ENCODE measurements at regions not wholly inside any gene's neighbourhood (a gene's known extent, or its start where the extent isn't known, plus 50 kb on each side); places are given as distances from the start of the nearest gene placed in this dataset.

GRCh38 chr7:125030756-125031387, 101.2 kb upstream of the POT1 start:
- no peaks in the 10 kb centered on the region for H3F3A ChIP-seq (ENCODE audit: insufficient read depth, low read length)
- TF ChIP-seq CTCF (IDR thresholded peaks at IDR 0.05; ENCODE audit: low read length) (no peak), EZH2 (IDR thresholded peaks at IDR 0.05; ENCODE audit: borderline replicate concordance, low read length) (no peak)
- H2AFZ ChIP-seq (ENCODE audit: low read length) = no peak overlapping the region
- H3K4me2 ChIP-seq (ENCODE audit: low read length) = no peak overlapping the region
- H3K36me3 ChIP-seq (ENCODE audit: insufficient read depth, low read length) = no peaks in the 10 kb centered on the region
- H3K9me3 ChIP-seq (ENCODE audit: low read length) = no peaks in the 10 kb centered on the region
- H3K4me1 ChIP-seq (ENCODE audit: insufficient read depth, low read length, severe bottlenecking) = no peaks in the 10 kb centered on the region
- no peaks in the 10 kb centered on the region for H3K9me2 ChIP-seq (ENCODE audit: low read depth, low read length)
- H3K4me3 ChIP-seq (ENCODE audit: low read depth, low read length, poor library complexity, severe bottlenecking) = no peak overlapping the region
- H3K27ac ChIP-seq (ENCODE audit: low read depth, low read length, poor library complexity, severe bottlenecking) = no peak overlapping the region
- no peaks in the 10 kb centered on the region for H3K79me2 ChIP-seq (ENCODE audit: insufficient read depth, low read length)
- no peak overlapping the region for H3K9ac ChIP-seq (ENCODE audit: low read length)
- H4K20me1 ChIP-seq (ENCODE audit: insufficient read depth, low read length) = no peaks in the 10 kb centered on the region
- no peaks in the 10 kb centered on the region for H3K27me3 ChIP-seq (ENCODE audit: insufficient read depth, low read length)

- H3K4me1 ChIP-seq (ENCODE audit: insufficient read depth, low read length, severe bottlenecking) = no peaks in the 10 kb centered on the region
- H3K4me2 ChIP-seq (ENCODE audit: low read length) = no peak overlapping the region
- H3K9me3 ChIP-seq (ENCODE audit: low read length) = no peaks in the 10 kb centered on the region
- H3K9ac ChIP-seq (ENCODE audit: low read length) = no peak overlapping the region
- no peaks in the 10 kb centered on the region for H3F3A ChIP-seq (ENCODE audit: insufficient read depth, low read length)
- H4K20me1 ChIP-seq (ENCODE audit: insufficient read depth, low read length) = no peaks in the 10 kb centered on the region
- H3K9me2 ChIP-seq (ENCODE audit: low read depth, low read length) = no peaks in the 10 kb centered on the region
- H3K4me3 ChIP-seq (ENCODE audit: low read depth, low read length, poor library complexity, severe bottlenecking) = no peak overlapping the region
- no peaks in the 10 kb centered on the region for H3K79me2 ChIP-seq (ENCODE audit: insufficient read depth, low read length)
- no peaks in the 10 kb centered on the region for H3K36me3 ChIP-seq (ENCODE audit: insufficient read depth, low read length)
- H3K27ac ChIP-seq (ENCODE audit: low read depth, low read length, poor library complexity, severe bottlenecking) = no peak overlapping the region
- no peak for TF ChIP-seq CTCF (IDR thresholded peaks at IDR 0.05; ENCODE audit: low read length)
- TF ChIP-seq EZH2 (IDR thresholded peaks at IDR 0.05; ENCODE audit: borderline replicate concordance, low read length) = no peak
- H2AFZ ChIP-seq (ENCODE audit: low read length) = no peak overlapping the region
- H3K27me3 ChIP-seq (ENCODE audit: insufficient read depth, low read length) = no peaks in the 10 kb centered on the region
Observed at GRCh38 chr7:125025620-125026019, 96.0 kb upstream of the POT1 start.

- Histone ChIP-seq H2AFZ (ENCODE audit: low read length) (no peak overlapping the region), H3K4me1 (ENCODE audit: insufficient read depth, low read length, severe bottlenecking) (no peaks in the 10 kb centered on the region), H3F3A (ENCODE audit: insufficient read depth, low read length) (no peaks in the 10 kb centered on the region), H3K79me2 (ENCODE audit: insufficient read depth, low read length) (no peaks in the 10 kb centered on the region), H3K4me2 (ENCODE audit: low read length) (no peak overlapping the region), H3K27me3 (ENCODE audit: insufficient read depth, low read length) (no peaks in the 10 kb centered on the region), H3K9me2 (ENCODE audit: low read depth, low read length) (no peaks in the 10 kb centered on the region), H3K9me3 (ENCODE audit: low read length) (no peaks in the 10 kb centered on the region), H3K9ac (ENCODE audit: low read length) (no peak overlapping the region), H4K20me1 (ENCODE audit: insufficient read depth, low read length) (no peaks in the 10 kb centered on the region), H3K4me3 (ENCODE audit: low read depth, low read length, poor library complexity, severe bottlenecking) (no peak overlapping the region), H3K27ac (ENCODE audit: low read depth, low read length, poor library complexity, severe bottlenecking) (no peak overlapping the region), H3K36me3 (ENCODE audit: insufficient read depth, low read length) (no peaks in the 10 kb centered on the region)
- no peak for TF ChIP-seq EZH2 (IDR thresholded peaks at IDR 0.05; ENCODE audit: borderline replicate concordance, low read length)
- TF ChIP-seq CTCF (IDR thresholded peaks at IDR 0.05; ENCODE audit: low read length) = no peak
Observed at GRCh38 chr7:125020801-125021200, 91.2 kb upstream of the POT1 start.

Measured in OCI-LY1 (cell line).